ENCODE measurements at regions not wholly inside any gene's neighbourhood (a gene's known extent, or its start where the extent isn't known, plus 50 kb on each side); places are given as distances from the start of the nearest gene placed in this dataset.

- DNase-seq: no peak
These were observed 827.1 kb downstream of the TBC1D22A start for GRCh38 chr22:47589271-47590250.

GRCh38 chr22:47588578-47588960 lies 826.1 kb downstream of the TBC1D22A start:
- DNase-seq: no peak

DNA sequence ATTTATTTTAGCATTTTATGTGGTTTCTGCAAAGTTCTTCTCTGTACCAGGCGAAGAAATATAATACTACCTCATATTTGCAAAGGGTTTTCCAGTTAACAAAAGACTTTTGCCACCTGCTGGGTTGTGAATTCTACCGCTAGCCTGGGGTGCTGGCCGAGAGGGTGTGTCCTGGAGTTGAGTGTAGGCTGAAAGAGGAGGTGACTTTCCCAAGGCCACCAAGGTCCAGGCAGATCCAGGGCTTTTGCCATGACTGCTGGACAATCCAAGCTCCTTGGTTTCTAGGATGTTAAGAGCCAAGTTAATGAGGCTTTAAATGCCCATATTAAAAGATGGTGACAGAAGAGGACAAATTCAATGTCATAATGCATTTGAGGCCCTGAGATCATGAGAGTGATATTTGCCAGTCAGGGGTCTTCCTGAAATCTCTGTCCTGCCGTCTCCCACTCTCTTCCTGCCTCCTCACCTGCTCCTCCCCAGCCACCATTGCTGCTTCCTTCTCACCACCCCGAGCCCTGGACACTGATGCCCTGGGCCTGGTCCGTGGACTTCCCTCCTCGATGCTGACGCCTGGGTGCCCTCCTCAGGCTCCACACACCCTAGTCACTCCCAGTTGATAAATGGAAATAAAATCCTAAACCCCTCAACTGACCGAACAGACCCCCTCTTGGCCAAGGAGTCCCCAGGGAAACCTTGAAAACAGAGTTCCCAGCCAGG lies 825.6 kb downstream of the TBC1D22A start:
- DNase-seq: no peak

DNA sequence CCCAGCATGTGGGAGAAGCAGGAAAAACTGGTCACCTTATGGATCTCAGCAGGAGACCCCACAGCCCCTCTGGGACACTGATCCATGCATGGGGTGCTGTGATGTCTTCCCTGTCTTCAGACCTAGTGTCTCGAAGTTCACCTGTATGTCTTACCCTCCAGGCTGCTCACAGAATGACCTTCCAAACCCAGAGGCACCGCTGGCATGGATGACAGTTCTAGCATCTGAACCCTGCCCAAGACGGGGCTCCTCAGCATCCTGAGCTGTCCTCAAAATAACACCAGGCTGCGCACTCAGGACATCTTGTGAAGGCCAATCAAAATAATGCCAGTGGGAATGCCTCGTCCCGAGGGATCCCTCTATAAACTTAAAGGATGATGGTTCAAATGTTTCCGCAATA lies 824.9 kb downstream of the TBC1D22A start:
- DNase-seq: no peak

DNA sequence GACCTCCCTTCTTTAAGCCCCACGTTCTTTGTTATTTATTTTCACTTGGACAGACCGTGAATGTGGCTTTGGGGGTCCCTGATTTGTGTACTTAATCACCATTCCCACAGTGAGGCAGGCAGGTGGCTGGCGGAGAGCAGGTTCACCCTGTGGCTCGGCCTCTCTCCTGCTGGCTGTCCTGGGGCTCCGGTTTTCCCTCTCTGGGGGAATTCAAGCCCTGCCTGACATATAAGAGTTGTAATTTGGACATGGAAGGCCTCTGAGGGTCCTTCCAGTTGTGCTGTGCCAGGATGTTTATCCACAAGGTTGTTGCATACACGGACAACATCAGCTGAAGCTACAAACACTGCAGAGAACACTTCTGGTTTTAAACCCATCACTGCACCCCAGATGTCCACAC lies 824.5 kb downstream of the TBC1D22A start:
- no peak for DNase-seq

DNA sequence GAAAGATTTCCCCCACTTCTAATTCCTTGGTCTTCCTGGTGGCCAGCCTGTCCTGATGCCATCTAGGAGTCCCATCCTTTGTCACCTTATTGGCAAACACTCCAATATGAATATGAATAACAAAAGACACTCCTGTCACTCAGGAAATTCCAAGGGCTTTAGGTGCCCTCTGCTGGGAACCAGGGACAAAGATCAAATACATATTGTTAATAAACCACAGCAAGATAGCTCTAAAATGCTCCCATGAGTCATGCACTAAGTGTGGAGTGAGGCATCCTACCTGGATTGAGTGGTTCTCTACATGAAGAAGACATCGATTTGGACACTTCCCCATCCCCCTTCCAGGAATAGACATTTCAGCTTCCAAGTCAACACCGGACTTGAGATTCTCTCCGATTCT lies 823.6 kb downstream of the TBC1D22A start:
- no peak for DNase-seq

GRCh38 chr22:47583959-47584562 lies 821.6 kb downstream of the TBC1D22A start:
- no peak for DNase-seq

GRCh38 chr22:47582067-47582466 lies 819.6 kb downstream of the TBC1D22A start:
- no peak for DNase-seq

DNA sequence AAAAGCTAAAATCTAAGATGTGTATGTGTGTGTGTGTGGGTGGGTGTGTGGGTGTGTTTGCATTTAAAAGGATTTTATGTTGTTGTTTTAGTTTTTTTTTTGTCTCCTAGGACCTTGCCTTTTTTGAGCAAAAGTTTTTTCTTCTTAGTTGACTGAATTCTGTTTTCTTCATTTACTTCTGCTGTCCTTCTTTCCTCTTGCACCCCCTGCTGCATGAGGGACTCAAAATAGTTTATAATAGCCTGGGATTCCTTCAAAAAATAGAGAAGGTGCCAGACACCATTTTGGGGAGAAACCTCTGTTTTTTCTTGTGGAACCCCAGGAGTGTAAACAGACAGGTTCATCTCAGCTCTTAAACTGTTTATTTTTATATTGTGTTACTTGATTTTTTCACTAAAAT lies 817.7 kb downstream of the TBC1D22A start:
- DNase-seq: no peak

- no peak for DNase-seq
These were observed 814.5 kb downstream of the TBC1D22A start for GRCh38 chr22:47576908-47577307.

DNA sequence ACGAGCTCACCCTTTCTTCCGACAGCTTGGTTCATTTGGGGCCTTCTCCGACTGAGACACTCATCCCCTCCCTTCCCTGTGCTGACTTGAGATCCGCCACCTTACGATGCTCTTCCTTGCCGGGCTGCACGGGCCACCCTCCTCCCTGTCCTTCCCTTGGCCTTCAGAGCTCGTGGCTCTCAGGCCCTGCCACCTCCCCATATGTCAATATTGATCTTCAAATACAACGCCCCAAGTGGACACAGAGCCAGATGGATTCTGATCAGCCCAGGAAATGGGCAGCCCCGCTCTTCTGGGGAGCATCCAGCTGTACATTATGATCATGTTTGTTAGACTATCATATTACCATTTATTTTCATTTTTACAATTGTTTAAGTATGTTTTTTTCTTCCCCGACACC lies 812.8 kb downstream of the TBC1D22A start:
- DNase-seq: no peak

GRCh38 chr22:47574556-47574955 lies 812.1 kb downstream of the TBC1D22A start:
- no peak for DNase-seq

DNA sequence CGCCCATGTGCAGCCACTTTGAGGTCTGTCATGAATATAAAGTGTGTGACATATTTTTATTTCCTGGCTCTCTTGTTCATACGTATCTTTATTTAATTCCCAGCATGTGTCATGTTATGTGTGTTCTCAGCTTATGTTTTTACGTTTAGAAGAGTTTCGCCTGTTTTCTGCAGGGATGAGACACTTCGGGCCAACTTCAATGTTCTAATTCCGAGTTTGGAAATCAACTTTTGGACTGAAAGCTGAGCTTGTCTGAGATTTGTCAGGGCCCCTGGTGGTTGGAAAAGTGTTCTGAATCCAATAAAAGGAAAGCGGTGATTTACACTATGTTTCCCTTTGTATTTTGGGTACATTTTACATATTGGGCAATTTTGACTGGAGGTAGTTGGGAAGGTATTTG lies 810.7 kb downstream of the TBC1D22A start:
- no peak for DNase-seq

DNA sequence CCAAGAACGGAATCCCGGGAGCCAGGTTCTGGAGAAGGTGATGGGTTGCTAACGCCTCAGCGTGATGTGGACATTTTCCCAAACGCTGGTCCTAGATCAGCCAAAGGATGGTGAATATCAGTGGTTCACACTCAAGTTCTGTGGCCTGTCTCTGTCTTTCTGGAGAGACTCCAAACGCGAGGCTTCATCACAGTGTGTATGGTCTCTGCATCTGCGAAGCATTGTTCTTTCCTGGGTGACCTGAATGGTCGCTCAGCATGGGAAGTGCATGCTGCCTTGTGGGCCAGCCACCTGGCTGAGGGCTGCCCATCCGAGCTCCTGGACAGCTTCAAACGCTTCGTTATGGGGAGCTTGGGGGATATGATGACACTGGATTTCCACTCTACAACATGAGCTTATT lies 810.0 kb downstream of the TBC1D22A start:
- no peak for DNase-seq

GRCh38 chr22:47571616-47572015 lies 809.2 kb downstream of the TBC1D22A start:
- no peak for DNase-seq

- no peak for DNase-seq
These were observed 808.4 kb downstream of the TBC1D22A start for GRCh38 chr22:47570851-47571250.

DNA sequence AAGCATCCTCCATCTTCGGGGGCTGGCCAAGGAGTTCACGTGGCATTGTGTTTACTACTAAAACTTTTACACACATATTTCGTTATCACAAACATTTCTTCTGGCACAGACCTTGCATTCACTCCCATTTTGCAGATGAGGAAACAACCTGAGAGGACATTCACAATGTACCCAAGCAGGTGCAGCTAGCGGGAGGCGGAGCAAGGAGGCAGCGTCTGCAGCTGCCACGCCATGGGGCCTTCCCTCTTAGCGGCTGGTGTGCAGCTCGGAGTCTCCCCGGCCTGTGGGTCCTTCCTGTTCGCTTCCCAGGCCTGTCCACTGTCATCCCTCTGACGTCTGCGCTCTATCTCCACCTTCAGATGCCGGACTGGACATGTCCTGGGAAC lies 807.8 kb downstream of the TBC1D22A start:
- DNase-seq: no peak

DNA sequence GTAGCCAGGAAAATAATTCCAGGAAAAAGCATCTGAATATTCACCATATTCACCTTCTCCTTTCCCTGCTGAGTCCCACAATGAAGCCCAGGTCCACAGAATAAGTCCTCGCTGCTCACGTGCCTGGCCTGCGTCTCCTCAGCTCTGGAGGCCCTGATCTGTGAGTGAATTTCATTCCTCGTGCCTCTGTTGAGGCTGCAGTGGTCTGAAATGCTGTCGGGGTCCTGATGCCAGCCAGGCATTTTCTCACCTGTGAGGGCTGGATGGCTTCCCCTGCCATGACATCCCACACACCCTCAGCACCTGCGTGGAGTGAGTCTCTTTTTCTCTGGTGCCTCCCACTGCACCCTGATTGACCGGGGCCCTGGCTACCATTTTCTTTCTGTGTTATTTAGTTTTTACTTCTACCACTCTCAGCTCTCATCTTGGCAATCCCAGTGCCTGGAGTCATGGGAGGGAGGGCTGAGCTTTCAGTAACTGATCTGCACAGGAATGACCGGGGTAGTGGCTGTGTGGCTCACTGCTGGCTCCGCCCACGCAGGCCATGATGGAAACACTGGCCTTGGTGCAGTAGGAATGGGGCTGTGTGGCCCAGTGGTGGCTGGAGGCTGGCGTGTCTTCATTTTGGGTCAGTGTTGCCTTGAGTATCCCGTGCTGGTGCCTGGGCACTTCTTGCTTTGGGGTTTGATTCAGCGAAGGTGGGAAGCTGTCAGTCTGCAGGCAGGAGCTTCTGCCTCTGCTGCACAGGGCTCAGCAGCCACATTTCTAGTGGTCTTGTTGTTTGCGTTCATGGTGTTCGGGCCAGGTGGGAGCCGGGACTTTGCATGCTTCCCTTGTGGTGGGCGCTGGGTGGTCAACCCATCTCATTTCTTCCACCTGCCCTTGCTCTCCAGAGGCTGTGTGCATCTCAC lies 807.2 kb downstream of the TBC1D22A start:
- DNase-seq: no peak

DNA sequence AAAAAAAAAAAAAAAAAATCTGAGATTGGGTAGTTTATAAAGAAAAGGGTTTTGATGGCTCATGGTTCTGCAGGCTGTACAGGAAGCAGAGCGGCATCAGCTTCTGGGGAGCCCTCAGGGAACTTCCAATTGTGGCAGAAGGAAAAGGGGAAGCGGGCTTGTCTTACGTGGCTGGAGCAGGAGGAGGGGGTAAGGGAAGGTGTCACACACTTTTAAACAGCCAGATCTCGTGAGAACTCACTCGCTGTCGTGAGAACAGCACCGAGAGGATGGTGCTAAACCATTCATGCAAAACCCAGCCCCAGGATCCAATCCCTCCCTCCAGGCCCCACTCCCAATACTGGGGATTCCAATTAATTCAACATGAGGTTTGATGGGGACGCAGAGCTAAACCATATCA lies 806.2 kb downstream of the TBC1D22A start:
- DNase-seq: no peak

GRCh38 chr22:47567126-47568090 lies 805.0 kb downstream of the TBC1D22A start:
- no peak for DNase-seq

DNA sequence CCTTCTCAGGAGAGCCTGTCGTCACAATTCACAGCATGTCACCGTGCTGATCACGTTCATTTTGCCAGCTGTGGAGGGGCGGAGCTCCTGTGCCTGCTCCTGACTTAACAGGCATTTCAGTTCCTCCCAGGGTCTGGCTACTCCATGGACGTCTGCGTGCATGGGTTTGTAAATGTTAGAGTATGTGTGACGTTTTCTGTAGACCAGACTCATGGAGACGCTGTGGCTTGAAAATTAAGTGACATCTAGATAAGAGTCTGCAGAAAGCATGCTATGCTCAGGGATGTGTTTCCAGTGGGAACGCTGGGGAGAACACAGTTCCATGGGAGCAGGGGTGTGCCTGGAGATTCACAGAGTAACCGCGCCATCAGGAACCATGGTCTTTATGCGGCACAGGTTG lies 804.0 kb downstream of the TBC1D22A start:
- DNase-seq: no peak
